PC-9 (cell line): ENCODE measurements at regions not wholly inside any gene's neighbourhood (a gene's known extent, or its start where the extent isn't known, plus 50 kb on each side); places are given as distances from the start of the nearest gene placed in this dataset.

ENCODE experiments used
- BruUV-seq: library from RNA; stranded (reverse); fragments of 400-500 nt; replicated peaks from 2 replicates; lab custom pipeline; 2021; lab: Mats Ljungman, UMichigan
- CTCF ChIA-PET: fragments of 300-600 bp; sonication (Branson Sonifier 250); formaldehyde crosslinking; loops from one replicate; lab custom pipeline; 2022; ENCODE audit warnings: antibody characterized with exemption; lab: Charles Lee
- POLR2A ChIA-PET: fragments of 300-600 bp; sonication (Branson Sonifier 250); formaldehyde crosslinking; loops from one replicate; lab custom pipeline; 2022; ENCODE audit warnings: antibody characterized with exemption; ENCODE audit not compliant: unreplicated experiment; lab: Charles Lee
- DNase-seq, 2 experiments: peaks; one replicate each; pipeline versions ENCODE4 v3.0.0 to v3.0.0-alpha.2; 2015 to 2022; ENCODE audit warnings: mixed read lengths in 1 of 2
- H2AFZ ChIP-seq: fragments of 200-600 bp; sonication (generic); 2 replicates; pipeline ENCODE4 v1.8.1; 2017; ENCODE audit warnings: antibody characterized with exemption
- H3F3A ChIP-seq: fragments of 200-600 bp; sonication (generic); 2 replicates; pipeline ENCODE4 v1.8.1; 2017; ENCODE audit warnings: antibody characterized with exemption, mild to moderate bottlenecking, low read depth; ENCODE audit not compliant: insufficient read depth
- H3K27ac ChIP-seq: fragments of 200-600 bp; sonication (generic); 2 replicates; pipeline ENCODE4 v1.6.1; 2016; ENCODE audit warnings: mixed run types
- H3K27me3 ChIP-seq: fragments of 200-600 bp; sonication (generic); 2 replicates; pipeline ENCODE4 v1.6.1; 2016; ENCODE audit warnings: low read depth, mixed run types; ENCODE audit not compliant: insufficient read depth
- H3K36me3 ChIP-seq: fragments of 200-600 bp; sonication (generic); 2 replicates; pipeline ENCODE4 v1.6.1; 2016; ENCODE audit warnings: low read depth, mixed run types
- H3K4me1 ChIP-seq: fragments of 200-600 bp; sonication (generic); replicated peaks from 2 replicates; pipeline ENCODE4 v1.6.1; 2016; ENCODE audit warnings: mixed run types; ENCODE audit not compliant: insufficient read depth
- H3K4me2 ChIP-seq: fragments of 200-600 bp; sonication (generic); 2 replicates; pipeline ENCODE4 v1.6.1; 2017; ENCODE audit warnings: mixed run types
- H3K4me3 ChIP-seq: fragments of 200-600 bp; sonication (generic); 2 replicates; pipeline ENCODE4 v1.6.1; 2016; ENCODE audit warnings: mixed run types
- H3K79me2 ChIP-seq: fragments of 200-600 bp; sonication (generic); 2 replicates; pipeline ENCODE4 v1.6.1; 2017; ENCODE audit warnings: low read depth, mixed run types
- H3K9me2 ChIP-seq: fragments of 200-600 bp; sonication (generic); 2 replicates; pipeline ENCODE4 v1.8.1; 2017; ENCODE audit warnings: mild to moderate bottlenecking; ENCODE audit not compliant: insufficient read depth
- H3K9me3 ChIP-seq: fragments of 200-600 bp; sonication (generic); 2 replicates; pipeline ENCODE4 v1.8.1; 2016; ENCODE audit warnings: low read depth; ENCODE audit not compliant: insufficient read depth
- H4K20me1 ChIP-seq: fragments of 200-600 bp; sonication (generic); 2 replicates; pipeline ENCODE4 v1.8.1; 2017; ENCODE audit not compliant: insufficient read depth
- EZH2 ChIP-seq: fragments of 200-600 bp; sonication (generic); IDR thresholded peaks from 2 replicates; pipeline ENCODE4 v1.8.0; 2017; ENCODE audit warnings: antibody characterized with exemption, low read depth
- intact Hi-C: fragments of 100-400 bp; cut with micrococcal nuclease; formaldehyde crosslinking; loops from one replicate; pipeline ENCODE4 v1.10.0; 2022; ENCODE audit not compliant: unreplicated experiment
- TF ChIP-seq, protein P1 (sequence below): fragments of 200-600 bp; sonication (generic); conservative IDR thresholded peaks from 2 replicates; pipeline ENCODE4 v1.6.1; 2017; ENCODE audit warnings: mixed run types, antibody characterized with exemption, mild to moderate bottlenecking, moderate library complexity

DNA sequence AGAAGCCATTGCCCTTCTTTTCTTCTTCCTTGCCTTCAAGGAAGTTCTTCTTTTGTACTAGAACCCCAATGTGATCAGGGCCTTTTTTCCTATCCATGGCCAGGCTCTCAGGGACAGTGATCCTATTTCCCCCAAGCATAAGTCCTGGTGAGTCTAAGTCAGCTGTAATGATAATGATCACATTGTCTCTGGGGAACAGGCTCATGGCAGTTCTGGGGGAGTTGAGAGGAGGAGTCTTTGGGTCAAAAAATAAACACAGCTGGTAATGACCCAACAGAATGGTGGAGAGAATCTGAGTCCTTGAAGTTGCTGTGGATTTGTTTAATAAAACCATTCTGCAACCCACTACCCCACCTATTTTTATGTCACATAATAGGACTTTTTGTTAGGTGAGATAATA lies 96.6 kb downstream of the SOCS6 start:
- Histone ChIP-seq H3F3A (peaks cover 32% of the 10 kb centered on the region), H3K36me3 (no peaks in the 10 kb centered on the region), H2AFZ (no peak overlapping the region), H3K27me3 (no peaks in the 10 kb centered on the region), H3K9me2 (no peaks in the 10 kb centered on the region), H3K27ac (peak overlapping the region; percentile 77), H3K79me2 (no peaks in the 10 kb centered on the region), H3K4me1 (peaks cover 34% of the 10 kb centered on the region), H3K9me3 (no peaks in the 10 kb centered on the region), H3K4me2 (peak overlapping the region; percentile 75), H3K4me3 (no peak overlapping the region), H4K20me1 (no peaks in the 10 kb centered on the region)
- ChIA-PET POLR2A (no interaction called here), CTCF (no interaction called here)
- intact Hi-C loops = loop anchor here (2.0 kb wide), 1 partner anchor 37 kb away; no protein-coding TSS in a partner anchor
- DNase-seq = no peak
- no TSS peak for BruUV-seq
- TF ChIP-seq, protein P1, sequence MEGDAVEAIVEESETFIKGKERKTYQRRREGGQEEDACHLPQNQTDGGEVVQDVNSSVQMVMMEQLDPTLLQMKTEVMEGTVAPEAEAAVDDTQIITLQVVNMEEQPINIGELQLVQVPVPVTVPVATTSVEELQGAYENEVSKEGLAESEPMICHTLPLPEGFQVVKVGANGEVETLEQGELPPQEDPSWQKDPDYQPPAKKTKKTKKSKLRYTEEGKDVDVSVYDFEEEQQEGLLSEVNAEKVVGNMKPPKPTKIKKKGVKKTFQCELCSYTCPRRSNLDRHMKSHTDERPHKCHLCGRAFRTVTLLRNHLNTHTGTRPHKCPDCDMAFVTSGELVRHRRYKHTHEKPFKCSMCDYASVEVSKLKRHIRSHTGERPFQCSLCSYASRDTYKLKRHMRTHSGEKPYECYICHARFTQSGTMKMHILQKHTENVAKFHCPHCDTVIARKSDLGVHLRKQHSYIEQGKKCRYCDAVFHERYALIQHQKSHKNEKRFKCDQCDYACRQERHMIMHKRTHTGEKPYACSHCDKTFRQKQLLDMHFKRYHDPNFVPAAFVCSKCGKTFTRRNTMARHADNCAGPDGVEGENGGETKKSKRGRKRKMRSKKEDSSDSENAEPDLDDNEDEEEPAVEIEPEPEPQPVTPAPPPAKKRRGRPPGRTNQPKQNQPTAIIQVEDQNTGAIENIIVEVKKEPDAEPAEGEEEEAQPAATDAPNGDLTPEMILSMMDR = no peak
- TF ChIP-seq EZH2 = no peak

DNA sequence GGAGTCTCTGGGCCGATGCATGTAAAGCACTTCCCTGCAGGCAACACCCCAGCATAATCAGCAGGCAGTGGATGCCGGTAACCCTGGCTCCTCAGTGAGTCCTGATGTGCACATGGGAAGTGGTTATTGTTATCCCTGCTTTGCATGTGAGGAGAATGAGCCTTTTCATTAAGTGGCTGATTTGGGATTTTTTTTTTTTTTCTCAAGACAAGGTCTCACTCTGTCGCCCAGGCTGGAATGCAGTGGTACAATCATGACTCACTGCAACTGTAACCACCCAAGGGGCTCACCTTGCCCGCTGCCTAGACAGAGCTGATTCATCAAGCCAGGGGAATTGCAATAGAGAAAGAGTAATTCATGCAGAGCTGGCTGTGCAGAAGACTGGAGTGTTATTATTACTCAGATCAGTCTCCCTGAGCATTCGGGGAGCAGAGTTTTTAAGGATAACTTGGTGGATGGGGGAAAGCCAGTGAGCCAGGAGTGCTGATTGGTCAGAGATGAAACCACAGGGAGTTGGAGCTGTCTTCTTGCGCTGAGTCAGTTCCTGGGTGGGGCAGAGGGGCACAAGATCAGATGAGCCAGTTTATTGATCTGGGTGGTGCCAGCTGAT lies 95.4 kb downstream of the SOCS6 start:
- BruUV-seq = no TSS peak
- Histone ChIP-seq H3K9me2 (no peaks in the 10 kb centered on the region), H3K4me3 (peak overlapping the region; percentile 48; the same call in 1 of the 2 replicates), H3K36me3 (no peaks in the 10 kb centered on the region), H3K27me3 (no peaks in the 10 kb centered on the region), H3K4me1 (peaks cover 34% of the 10 kb centered on the region), H3K79me2 (no peaks in the 10 kb centered on the region), H3F3A (peaks cover 32% of the 10 kb centered on the region), H4K20me1 (no peaks in the 10 kb centered on the region), H3K27ac (peak overlapping the region; percentile 77), H3K4me2 (peak overlapping the region; percentile 75), H3K9me3 (no peaks in the 10 kb centered on the region), H2AFZ (no peak overlapping the region)
- intact Hi-C loops = loop anchor here (2.0 kb wide), 1 partner anchor 39 kb away; no protein-coding TSS in a partner anchor
- POLR2A ChIA-PET = interaction anchor here (0.7 kb wide), 1 partner anchor 83 kb away, joined by 16 read pairs; no protein-coding TSS in a partner anchor
- TF ChIP-seq EZH2 = no peak
- TF ChIP-seq, protein P1 = no peak
- CTCF ChIA-PET = no interaction called here
- peak; percentile 76 to 97 for DNase-seq

DNA sequence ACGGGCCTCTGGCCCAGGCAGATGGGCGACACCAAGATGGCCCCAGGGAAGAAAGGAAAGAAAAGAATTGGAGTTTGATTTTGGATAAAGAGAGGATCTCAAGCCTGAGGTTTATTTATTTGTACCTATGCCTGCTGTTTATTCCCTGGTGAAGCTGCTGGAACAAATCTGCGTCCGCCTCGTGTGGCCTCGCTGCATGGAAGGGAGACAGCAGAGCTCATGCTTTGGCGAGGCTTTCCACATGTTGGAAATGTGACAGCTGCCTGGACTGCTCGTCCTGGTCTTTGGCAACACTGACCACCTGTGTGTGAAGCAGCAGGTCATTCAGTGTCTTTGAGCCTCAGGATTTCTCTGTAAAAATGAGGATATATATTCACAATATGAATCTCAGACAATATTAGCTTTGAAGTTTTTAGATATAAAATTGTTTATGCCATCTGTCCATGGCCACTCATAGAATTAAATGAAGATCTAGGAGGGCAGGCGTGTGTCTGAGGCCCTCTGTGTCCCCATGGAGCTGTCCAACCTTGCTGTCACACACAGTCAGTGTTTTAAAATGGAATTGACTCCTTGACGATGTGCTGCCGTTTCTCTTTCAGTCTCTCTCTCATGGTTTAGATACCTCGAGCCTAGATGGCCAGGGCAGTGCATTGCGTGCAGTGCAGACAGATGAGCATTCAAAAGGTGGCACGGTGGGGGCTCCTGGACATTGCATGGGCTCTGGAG lies 94.3 kb downstream of the SOCS6 start:
- DNase-seq = no peak
- intact Hi-C loops = no loop called here
- POLR2A ChIA-PET = interaction anchor here (0.7 kb wide), 1 partner anchor 82 kb away, joined by 16 read pairs; no protein-coding TSS in a partner anchor

More for the DNA sequence above, 94.3 kb downstream of the SOCS6 start:
- Histone ChIP-seq H3K4me3 (peak overlapping the region; percentile 48; the same call in 1 of the 2 replicates), H2AFZ (no peak overlapping the region), H3K9me2 (no peaks in the 10 kb centered on the region), H3K4me2 (peak overlapping the region; percentile 75), H3F3A (peaks cover 32% of the 10 kb centered on the region), H3K9me3 (no peaks in the 10 kb centered on the region), H4K20me1 (no peaks in the 10 kb centered on the region), H3K79me2 (no peaks in the 10 kb centered on the region), H3K27me3 (no peaks in the 10 kb centered on the region), H3K4me1 (peaks cover 34% of the 10 kb centered on the region), H3K36me3 (no peaks in the 10 kb centered on the region), H3K27ac (peak overlapping the region; percentile 77)
- CTCF ChIA-PET = no interaction called here
- TF ChIP-seq EZH2 = no peak
- TF ChIP-seq, protein P1 = no peak
- BruUV-seq = no TSS peak
